Smooth muscle cell of the brain vasculature (primary cell): ENCODE measurements at regions not wholly inside any gene's neighbourhood (a gene's known extent, or its start where the extent isn't known, plus 50 kb on each side); places are given as distances from the start of the nearest gene placed in this dataset.

ENCODE experiments used
- DNase-seq: peaks from one replicate; pipeline ENCODE4 v3.0.0-alpha.2; 2012; ENCODE audit warnings: low read depth, low spot score

DNA sequence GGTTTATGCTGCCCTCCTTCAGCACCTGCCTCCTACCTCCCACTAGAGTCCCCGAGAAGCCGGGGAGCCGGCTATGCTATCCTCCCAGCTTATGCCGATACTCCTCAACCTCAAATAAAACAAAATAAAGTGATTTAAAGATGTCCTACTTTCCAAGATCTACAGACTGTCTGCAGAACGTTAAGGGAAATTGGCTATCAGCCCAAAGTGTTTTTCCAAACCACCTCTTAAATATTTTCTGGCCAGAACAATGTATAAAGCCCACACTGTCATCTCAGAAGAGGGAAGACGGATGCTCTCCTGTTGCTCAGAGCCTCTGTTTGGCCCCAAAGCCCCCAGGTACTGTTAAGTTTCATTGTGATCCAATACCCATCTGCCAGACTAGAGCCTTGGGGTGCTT, 54.0 kb upstream of the MGMT start:
- no peak for DNase-seq

DNA sequence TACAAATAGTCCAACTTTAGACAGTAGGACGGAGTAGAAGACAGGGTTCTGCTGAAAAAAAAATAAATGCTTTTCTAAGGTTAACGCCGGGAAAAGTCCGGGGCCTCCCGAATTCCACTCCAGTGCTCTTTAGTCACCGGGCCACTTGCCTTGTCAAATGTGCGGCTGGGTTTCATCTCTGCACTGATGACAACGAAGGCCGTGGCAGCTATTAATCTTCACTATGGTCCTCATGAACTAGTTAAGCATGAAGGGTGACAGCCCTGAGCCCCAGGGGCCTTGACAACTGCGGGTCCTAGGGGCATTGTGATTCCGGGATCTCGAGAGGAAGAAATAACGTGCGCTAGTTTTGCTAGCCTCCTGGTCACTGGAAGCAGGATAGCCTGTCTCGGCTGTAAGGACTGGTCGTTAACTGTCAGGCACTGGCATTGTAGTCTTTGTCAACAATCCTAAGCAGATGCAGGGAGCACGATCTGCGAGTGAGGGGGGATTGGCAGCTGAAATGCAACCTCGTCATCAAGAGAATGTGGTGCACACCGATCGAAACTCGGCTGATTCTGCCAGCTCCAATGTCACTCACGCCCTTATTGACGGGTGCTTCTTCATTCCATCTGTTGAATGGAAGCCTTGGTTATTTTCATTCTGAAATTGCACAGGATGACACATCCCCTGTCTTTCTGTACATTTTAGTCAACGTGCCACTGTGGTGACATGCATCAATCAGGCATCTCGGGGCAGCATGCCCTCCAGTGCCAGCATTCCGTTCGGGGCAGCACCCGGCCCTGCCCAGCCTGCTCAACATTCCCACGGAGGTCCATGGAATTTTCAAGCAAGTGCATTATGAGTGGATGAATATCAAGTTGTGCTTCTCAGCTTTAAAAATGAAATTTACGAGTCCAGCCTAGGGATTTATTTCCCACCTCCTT, 51.6 kb upstream of the MGMT start:
- DNase-seq: no peak

DNA sequence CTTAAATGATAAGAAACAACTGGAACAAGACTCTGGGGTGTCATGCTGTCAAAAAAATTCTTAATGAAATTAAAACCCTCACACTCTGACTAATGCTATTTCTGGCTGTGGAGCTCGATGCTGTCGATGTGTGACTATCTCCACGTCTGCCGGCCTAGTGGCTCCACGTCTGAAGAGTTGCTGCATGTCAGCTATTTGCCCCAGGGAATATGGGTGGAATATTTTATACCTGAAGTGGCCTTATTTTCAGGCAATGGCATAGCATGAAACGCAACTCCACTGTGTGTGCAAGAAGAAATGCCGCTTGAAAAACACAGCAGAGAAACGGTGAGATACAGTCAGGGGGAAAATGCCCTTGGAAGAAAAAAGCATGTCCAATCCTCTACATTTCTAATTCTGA, 50.9 kb upstream of the MGMT start:
- no peak for DNase-seq

DNA sequence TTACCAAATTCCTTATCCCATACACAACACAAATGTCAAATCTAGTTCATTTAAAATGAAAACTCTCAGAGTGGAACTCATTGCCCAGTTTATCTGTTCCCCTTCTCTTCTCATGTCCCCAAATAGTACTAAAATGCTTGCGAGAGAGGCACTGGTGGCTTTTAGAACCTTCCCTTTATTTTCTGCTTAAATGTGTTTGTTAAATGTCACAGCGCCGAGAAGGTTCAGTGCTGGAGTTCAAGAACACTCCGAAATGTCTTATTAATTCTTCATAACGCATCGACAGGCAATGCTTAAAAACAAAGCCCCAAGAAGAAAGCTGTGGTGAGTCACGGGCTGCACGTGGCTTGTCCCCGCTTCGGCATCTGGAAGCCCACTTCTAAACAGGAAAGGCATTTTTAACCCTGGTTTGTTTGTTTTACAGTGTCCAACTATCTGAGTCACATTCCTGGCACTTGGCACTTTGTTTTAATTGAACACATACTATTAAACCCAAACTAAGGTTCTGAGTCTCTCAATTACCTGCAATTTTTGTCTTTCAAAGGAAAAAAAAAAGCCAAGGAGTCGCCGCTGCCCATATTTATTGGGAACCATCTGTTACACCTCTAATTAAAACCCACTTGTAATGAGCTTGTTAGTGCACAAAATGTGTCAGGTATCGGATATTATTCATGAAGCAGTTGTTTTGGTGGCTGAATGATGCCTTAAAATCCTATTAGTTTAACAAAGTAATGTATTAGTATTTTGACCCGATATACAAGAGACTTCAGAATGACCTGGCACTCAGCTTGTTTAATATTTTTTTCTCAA, 49.9 kb upstream of the MGMT start:
- no peak for DNase-seq
